ENCODE measurements at regions not wholly inside any gene's neighbourhood (a gene's known extent, or its start where the extent isn't known, plus 50 kb on each side); places are given as distances from the start of the nearest gene placed in this dataset.

DNA sequence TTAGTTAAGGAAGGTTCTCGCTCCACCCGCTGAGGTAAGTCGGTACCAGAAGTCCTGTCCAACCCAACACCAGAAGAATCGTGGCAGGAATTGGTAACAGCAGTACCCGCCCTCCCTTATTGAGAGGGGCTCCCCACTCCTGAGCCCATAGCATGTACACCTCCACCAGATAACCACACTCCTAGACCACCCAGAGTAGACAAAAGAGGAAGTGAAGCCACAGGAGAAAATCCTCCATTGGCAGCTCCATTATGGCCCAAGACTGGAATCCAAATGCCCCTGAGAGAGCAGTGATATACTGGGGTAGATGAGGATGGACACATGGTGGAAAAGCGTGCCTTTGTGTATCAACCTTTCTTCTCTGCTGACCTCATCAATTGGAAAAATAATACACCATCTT is 106.1 kb upstream of the EPB41L4A start:
- TF ChIP-seq, protein P1, sequence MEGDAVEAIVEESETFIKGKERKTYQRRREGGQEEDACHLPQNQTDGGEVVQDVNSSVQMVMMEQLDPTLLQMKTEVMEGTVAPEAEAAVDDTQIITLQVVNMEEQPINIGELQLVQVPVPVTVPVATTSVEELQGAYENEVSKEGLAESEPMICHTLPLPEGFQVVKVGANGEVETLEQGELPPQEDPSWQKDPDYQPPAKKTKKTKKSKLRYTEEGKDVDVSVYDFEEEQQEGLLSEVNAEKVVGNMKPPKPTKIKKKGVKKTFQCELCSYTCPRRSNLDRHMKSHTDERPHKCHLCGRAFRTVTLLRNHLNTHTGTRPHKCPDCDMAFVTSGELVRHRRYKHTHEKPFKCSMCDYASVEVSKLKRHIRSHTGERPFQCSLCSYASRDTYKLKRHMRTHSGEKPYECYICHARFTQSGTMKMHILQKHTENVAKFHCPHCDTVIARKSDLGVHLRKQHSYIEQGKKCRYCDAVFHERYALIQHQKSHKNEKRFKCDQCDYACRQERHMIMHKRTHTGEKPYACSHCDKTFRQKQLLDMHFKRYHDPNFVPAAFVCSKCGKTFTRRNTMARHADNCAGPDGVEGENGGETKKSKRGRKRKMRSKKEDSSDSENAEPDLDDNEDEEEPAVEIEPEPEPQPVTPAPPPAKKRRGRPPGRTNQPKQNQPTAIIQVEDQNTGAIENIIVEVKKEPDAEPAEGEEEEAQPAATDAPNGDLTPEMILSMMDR (IDR thresholded peaks at IDR 0.05) = no peak
- TF ChIP-seq POLR2A (IDR thresholded peaks at IDR 0.05; ENCODE audit: low read depth) = no peak
